ENCODE measurements at regions not wholly inside any gene's neighbourhood (a gene's known extent, or its start where the extent isn't known, plus 50 kb on each side); places are given as distances from the start of the nearest gene placed in this dataset.
A peak's percentile ranks its signal among the peaks of the same experiment; 100 is the strongest.

DNA sequence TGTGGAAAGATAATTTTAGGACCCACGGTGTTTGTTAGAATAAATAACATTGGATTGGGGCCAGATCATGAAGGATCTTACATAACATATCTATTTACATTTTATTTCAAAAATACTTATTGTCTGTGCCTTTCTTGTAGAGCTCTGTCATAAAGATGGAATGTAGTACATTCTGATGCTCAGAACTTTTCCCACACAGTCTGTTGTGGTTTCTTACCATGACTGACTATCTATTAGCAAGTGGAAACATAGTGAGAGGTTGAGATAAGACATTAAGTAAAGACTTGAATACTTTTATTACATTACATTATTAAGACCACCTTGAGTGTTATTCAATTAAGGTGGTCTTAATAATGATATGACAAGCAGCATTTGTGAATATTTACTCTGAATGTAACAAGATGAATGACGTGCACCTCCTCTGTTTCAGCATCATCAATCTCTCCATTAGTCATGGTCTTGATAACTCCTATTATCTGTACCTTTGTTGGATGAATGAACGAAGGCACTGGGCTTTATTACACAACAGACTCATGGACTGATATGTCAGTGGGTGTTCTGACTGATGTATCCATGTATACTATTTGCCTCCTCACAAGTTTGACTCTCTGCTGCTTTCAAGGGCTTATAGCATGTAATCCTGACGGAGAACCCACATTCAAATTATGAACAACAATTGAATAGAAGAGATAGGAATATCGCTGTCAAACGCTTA, 883.0 kb upstream of the FLRT2 start:
- DNase-seq (ENCODE audit: low read depth) = peak; percentile 42
- H3K36me3 ChIP-seq (ENCODE audit: control insufficient read depth, insufficient read depth, low read length) = no peaks in the 10 kb centered on the region
- H3K27me3 ChIP-seq (ENCODE audit: control insufficient read depth, insufficient read depth, low read length) = no peaks in the 10 kb centered on the region
- H3K4me3 ChIP-seq (ENCODE audit: low read depth, low read length) = no peak overlapping the region
- TF ChIP-seq, protein P1, sequence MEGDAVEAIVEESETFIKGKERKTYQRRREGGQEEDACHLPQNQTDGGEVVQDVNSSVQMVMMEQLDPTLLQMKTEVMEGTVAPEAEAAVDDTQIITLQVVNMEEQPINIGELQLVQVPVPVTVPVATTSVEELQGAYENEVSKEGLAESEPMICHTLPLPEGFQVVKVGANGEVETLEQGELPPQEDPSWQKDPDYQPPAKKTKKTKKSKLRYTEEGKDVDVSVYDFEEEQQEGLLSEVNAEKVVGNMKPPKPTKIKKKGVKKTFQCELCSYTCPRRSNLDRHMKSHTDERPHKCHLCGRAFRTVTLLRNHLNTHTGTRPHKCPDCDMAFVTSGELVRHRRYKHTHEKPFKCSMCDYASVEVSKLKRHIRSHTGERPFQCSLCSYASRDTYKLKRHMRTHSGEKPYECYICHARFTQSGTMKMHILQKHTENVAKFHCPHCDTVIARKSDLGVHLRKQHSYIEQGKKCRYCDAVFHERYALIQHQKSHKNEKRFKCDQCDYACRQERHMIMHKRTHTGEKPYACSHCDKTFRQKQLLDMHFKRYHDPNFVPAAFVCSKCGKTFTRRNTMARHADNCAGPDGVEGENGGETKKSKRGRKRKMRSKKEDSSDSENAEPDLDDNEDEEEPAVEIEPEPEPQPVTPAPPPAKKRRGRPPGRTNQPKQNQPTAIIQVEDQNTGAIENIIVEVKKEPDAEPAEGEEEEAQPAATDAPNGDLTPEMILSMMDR (IDR thresholded peaks at IDR 0.05; ENCODE audit: insufficient read depth, low read length, poor library complexity, severe bottlenecking) = no peak

- TF ChIP-seq, protein P1 (IDR thresholded peaks at IDR 0.05; ENCODE audit: insufficient read depth, low read length, poor library complexity, severe bottlenecking) = no peak
- H3K4me3 ChIP-seq (ENCODE audit: low read depth, low read length) = no peak overlapping the region
- no peak for DNase-seq (ENCODE audit: low read depth)
- H3K27me3 ChIP-seq (ENCODE audit: control insufficient read depth, insufficient read depth, low read length) = no peaks in the 10 kb centered on the region
- H3K36me3 ChIP-seq (ENCODE audit: control insufficient read depth, insufficient read depth, low read length) = no peaks in the 10 kb centered on the region
These were observed 874.9 kb upstream of the FLRT2 start for GRCh38 chr14:84655014-84655413.

GRCh38 chr14:84657911-84658310, 872.0 kb upstream of the FLRT2 start:
- Histone ChIP-seq H3K27me3 (ENCODE audit: control insufficient read depth, insufficient read depth, low read length) (no peaks in the 10 kb centered on the region), H3K36me3 (ENCODE audit: control insufficient read depth, insufficient read depth, low read length) (no peaks in the 10 kb centered on the region), H3K4me3 (ENCODE audit: low read depth, low read length) (no peak overlapping the region)
- TF ChIP-seq, protein P1 (IDR thresholded peaks at IDR 0.05; ENCODE audit: insufficient read depth, low read length, poor library complexity, severe bottlenecking) = no peak
- no peak for DNase-seq (ENCODE audit: low read depth)

GRCh38 chr14:84670796-84671195, 859.1 kb upstream of the FLRT2 start:
- TF ChIP-seq, protein P1 (IDR thresholded peaks at IDR 0.05; ENCODE audit: insufficient read depth, low read length, poor library complexity, severe bottlenecking) = no peak
- Histone ChIP-seq H3K27me3 (ENCODE audit: control insufficient read depth, insufficient read depth, low read length) (no peaks in the 10 kb centered on the region), H3K4me3 (ENCODE audit: low read depth, low read length) (no peak overlapping the region), H3K36me3 (ENCODE audit: control insufficient read depth, insufficient read depth, low read length) (no peaks in the 10 kb centered on the region)
- DNase-seq (ENCODE audit: low read depth) = no peak

GRCh38 chr14:84671776-84672175, 858.2 kb upstream of the FLRT2 start:
- Histone ChIP-seq H3K27me3 (ENCODE audit: control insufficient read depth, insufficient read depth, low read length) (no peaks in the 10 kb centered on the region), H3K4me3 (ENCODE audit: low read depth, low read length) (no peak overlapping the region), H3K36me3 (ENCODE audit: control insufficient read depth, insufficient read depth, low read length) (no peaks in the 10 kb centered on the region)
- no peak for DNase-seq (ENCODE audit: low read depth)
- TF ChIP-seq, protein P1 (IDR thresholded peaks at IDR 0.05; ENCODE audit: insufficient read depth, low read length, poor library complexity, severe bottlenecking) = no peak

GRCh38 chr14:84674636-84675035, 855.3 kb upstream of the FLRT2 start:
- Histone ChIP-seq H3K4me3 (ENCODE audit: low read depth, low read length) (no peak overlapping the region), H3K36me3 (ENCODE audit: control insufficient read depth, insufficient read depth, low read length) (no peaks in the 10 kb centered on the region), H3K27me3 (ENCODE audit: control insufficient read depth, insufficient read depth, low read length) (no peaks in the 10 kb centered on the region)
- no peak for DNase-seq (ENCODE audit: low read depth)
- TF ChIP-seq, protein P1 (IDR thresholded peaks at IDR 0.05; ENCODE audit: insufficient read depth, low read length, poor library complexity, severe bottlenecking) = no peak

All from kidney epithelial cell (primary cell).